SK-N-SH treated with all-trans-retinoic acid at 6 μM for 48 hours (cell line): ENCODE measurements at regions not wholly inside any gene's neighbourhood (a gene's known extent, or its start where the extent isn't known, plus 50 kb on each side); places are given as distances from the start of the nearest gene placed in this dataset.

Source experiments
- ATAC-seq: fragments of 200-7000 bp; cut with Tn5 transposase; 3 replicates; pipeline ENCODE4 v1.9.1; 2020; ENCODE audit warnings: mild to moderate bottlenecking, moderate library complexity
- ARNTL ChIP-seq: fragments of 450-650 bp; formaldehyde crosslinking; IDR thresholded peaks from 2 replicates; pipeline ENCODE4 v1.5.0; 2020; ENCODE audit warnings: low read depth, mild to moderate bottlenecking, moderate library complexity, borderline replicate concordance
- BACH2 ChIP-seq: fragments of 250-450 bp; sonication (Bioruptor Pico); IDR thresholded peaks from 2 replicates; pipeline ENCODE4 v1.9.0; 2021; ENCODE audit warnings: mild to moderate bottlenecking, borderline replicate concordance
- CREB5 ChIP-seq: fragments of 250-450 bp; sonication (Bioruptor Pico); IDR thresholded peaks from 2 replicates; pipeline ENCODE4 v1.5.1; 2020; ENCODE audit warnings: low read depth, mild to moderate bottlenecking, moderate library complexity
- CSDC2 ChIP-seq: fragments of 250-450 bp; sonication (Bioruptor Pico); IDR thresholded peaks from 2 replicates; pipeline ENCODE4 v1.5.0; 2020; ENCODE audit warnings: mild to moderate bottlenecking, moderate library complexity
- CSRNP3 ChIP-seq: fragments of 250-450 bp; sonication (Bioruptor Pico); IDR thresholded peaks from 2 replicates; pipeline ENCODE4 v1.5.1; 2021; ENCODE audit warnings: mild to moderate bottlenecking, moderate library complexity
- ESRRG ChIP-seq: fragments of 250-450 bp; sonication (Bioruptor Pico); IDR thresholded peaks from 2 replicates; pipeline ENCODE4 v1.6.1; 2021; ENCODE audit warnings: mild to moderate bottlenecking
- ISL1 ChIP-seq: fragments of 250-450 bp; sonication (Bioruptor Pico); IDR thresholded peaks from 2 replicates; pipeline ENCODE4 v2.1.2; 2022; ENCODE audit warnings: mild to moderate bottlenecking, moderate library complexity
- OSR1 ChIP-seq: fragments of 250-450 bp; sonication (Bioruptor Pico); IDR thresholded peaks from 2 replicates; pipeline ENCODE4 v1.8.0; 2022; ENCODE audit warnings: moderate library complexity, mild to moderate bottlenecking, inconsistent platforms
- PATZ1 ChIP-seq: fragments of 250-450 bp; sonication (Bioruptor Pico); IDR thresholded peaks from 2 replicates; pipeline ENCODE4 v1.8.0; 2020; ENCODE audit warnings: mild to moderate bottlenecking, moderate library complexity, borderline replicate concordance
- POU6F1 ChIP-seq: fragments of 250-450 bp; sonication (Bioruptor Pico); IDR thresholded peaks from 2 replicates; pipeline ENCODE4 v1.8.0; 2021; ENCODE audit warnings: low read depth, mild to moderate bottlenecking, moderate library complexity, borderline replicate concordance
- PPARA ChIP-seq: fragments of 250-450 bp; sonication (Bioruptor Pico); IDR thresholded peaks from 2 replicates; pipeline ENCODE4 v1.5.0; 2020; ENCODE audit warnings: mild to moderate bottlenecking, borderline replicate concordance
- RARB ChIP-seq: fragments of 250-450 bp; sonication (Bioruptor Pico); IDR thresholded peaks from 2 replicates; pipeline ENCODE4 v1.8.0; 2021; ENCODE audit warnings: mild to moderate bottlenecking, moderate library complexity
- SNAI2 ChIP-seq: fragments of 250-450 bp; sonication (Bioruptor Pico); IDR thresholded peaks from 2 replicates; pipeline ENCODE4 v1.5.0; 2020; ENCODE audit warnings: mild to moderate bottlenecking, moderate library complexity
- TCF4 ChIP-seq: fragments of 250-450 bp; sonication (Bioruptor Pico); IDR thresholded peaks from 2 replicates; pipeline ENCODE4 v1.8.0; 2021; ENCODE audit warnings: mild to moderate bottlenecking, moderate library complexity, borderline replicate concordance
- TOX ChIP-seq: fragments of 250-450 bp; sonication (Bioruptor Pico); IDR thresholded peaks from 2 replicates; pipeline ENCODE4 v1.8.0; 2021; ENCODE audit warnings: mild to moderate bottlenecking, moderate library complexity, borderline replicate concordance
- TSHZ2 ChIP-seq: fragments of 250-450 bp; sonication (Bioruptor Pico); IDR thresholded peaks from 2 replicates; pipeline ENCODE4 v1.5.0; 2020; ENCODE audit warnings: mild to moderate bottlenecking, moderate library complexity
- ZC3H10 ChIP-seq: fragments of 250-450 bp; sonication (Bioruptor Pico); IDR thresholded peaks from 2 replicates; pipeline ENCODE4 v1.5.1; 2021; ENCODE audit warnings: mild to moderate bottlenecking, moderate library complexity
- ZFP3 ChIP-seq: fragments of 250-450 bp; sonication (Bioruptor Pico); IDR thresholded peaks from 2 replicates; pipeline ENCODE4 v1.5.0; 2020; ENCODE audit warnings: mild to moderate bottlenecking, moderate library complexity
- ZNF565 ChIP-seq: fragments of 450-650 bp; formaldehyde crosslinking; conservative IDR thresholded peaks from 2 replicates; pipeline ENCODE4 v1.5.0; 2020; ENCODE audit warnings: low read depth, mild to moderate bottlenecking, moderate library complexity
- ZNF70 ChIP-seq: fragments of 450-650 bp; formaldehyde crosslinking; IDR thresholded peaks from 2 replicates; pipeline ENCODE4 v1.5.0; 2020; ENCODE audit warnings: mild to moderate bottlenecking, moderate library complexity
- ZNF8 ChIP-seq: fragments of 450-650 bp; formaldehyde crosslinking; IDR thresholded peaks from 2 replicates; pipeline ENCODE4 v1.5.0; 2020; ENCODE audit warnings: mild to moderate bottlenecking, moderate library complexity

GRCh38 chr10:91035650-91036292 lies 114.9 kb upstream of the ANKRD1 start:
- no peak for TF ChIP-seq CSRNP3
- TF ChIP-seq ZNF8 (CRISPR knock-in tag), result no peak
- no peak for TF ChIP-seq BACH2
- TF ChIP-seq CREB5 (CRISPR knock-in tag), result no peak
- no peak for TF ChIP-seq ESRRG (CRISPR knock-in tag)
- TF ChIP-seq ZNF70 (CRISPR knock-in tag), result no peak
- TF ChIP-seq RARB, result no peak
- TF ChIP-seq SNAI2 (CRISPR knock-in tag), result no peak
- no peak for TF ChIP-seq ISL1
- no peak for TF ChIP-seq TSHZ2
- TF ChIP-seq PATZ1 (CRISPR knock-in tag), result no peak
- no peak for TF ChIP-seq ZNF565
- TF ChIP-seq TOX (CRISPR knock-in tag), result no peak
- no peak for TF ChIP-seq OSR1 (CRISPR knock-in tag)
- no peak for TF ChIP-seq POU6F1
- TF ChIP-seq CSDC2, result no peak
- ATAC-seq, result no peak

GRCh38 chr10:91036807-91037411 lies 116.0 kb upstream of the ANKRD1 start:
- ATAC-seq, result no peak; the same call in 2 of the 3 replicates

More at GRCh38 chr10:91036807-91037411, 116.0 kb upstream of the ANKRD1 start:
- no peak for TF ChIP-seq ZFP3 (CRISPR knock-in tag)
- TF ChIP-seq ZC3H10 (CRISPR knock-in tag), result no peak
- no peak for TF ChIP-seq ARNTL (CRISPR knock-in tag)
- TF ChIP-seq CSRNP3, result no peak
- TF ChIP-seq TOX (CRISPR knock-in tag), result no peak
- no peak for TF ChIP-seq CREB5 (CRISPR knock-in tag)
- TF ChIP-seq ISL1, result no peak
- no peak for TF ChIP-seq ZNF8 (CRISPR knock-in tag)
- TF ChIP-seq TCF4 (CRISPR knock-in tag), result no peak
- TF ChIP-seq PPARA (CRISPR knock-in tag), result no peak
- no peak for TF ChIP-seq BACH2
